GM06990 (cell line): ENCODE measurements at regions not wholly inside any gene's neighbourhood (a gene's known extent, or its start where the extent isn't known, plus 50 kb on each side); places are given as distances from the start of the nearest gene placed in this dataset.

Experiments used
- DNase-seq: peaks from one replicate; pipeline ENCODE4 v3.0.0-alpha.2; 2011; ENCODE audit not compliant: insufficient read length; ENCODE audit errors: extremely low read depth
- H3K27me3 ChIP-seq: replicated peaks from 2 replicates; pipeline ENCODE4 v1.6.0; 2011; ENCODE audit warnings: low read length; ENCODE audit not compliant: control insufficient read depth, insufficient read depth
- H3K36me3 ChIP-seq: 2 replicates; pipeline ENCODE4 v1.5.1; 2011; ENCODE audit warnings: low read length; ENCODE audit not compliant: control insufficient read depth, insufficient read depth
- H3K4me3 ChIP-seq: replicated peaks from 2 replicates; pipeline ENCODE4 v1.5.1; 2011; ENCODE audit warnings: low read depth, mild to moderate bottlenecking, control low read depth, low read length
- CTCF ChIP-seq: IDR thresholded peaks from 2 replicates; pipeline ENCODE4 v1.5.1; 2011; ENCODE audit warnings: low read length, control low read depth, mild to moderate bottlenecking, inconsistent platforms; ENCODE audit not compliant: insufficient read depth, poor library complexity, severe bottlenecking

DNA sequence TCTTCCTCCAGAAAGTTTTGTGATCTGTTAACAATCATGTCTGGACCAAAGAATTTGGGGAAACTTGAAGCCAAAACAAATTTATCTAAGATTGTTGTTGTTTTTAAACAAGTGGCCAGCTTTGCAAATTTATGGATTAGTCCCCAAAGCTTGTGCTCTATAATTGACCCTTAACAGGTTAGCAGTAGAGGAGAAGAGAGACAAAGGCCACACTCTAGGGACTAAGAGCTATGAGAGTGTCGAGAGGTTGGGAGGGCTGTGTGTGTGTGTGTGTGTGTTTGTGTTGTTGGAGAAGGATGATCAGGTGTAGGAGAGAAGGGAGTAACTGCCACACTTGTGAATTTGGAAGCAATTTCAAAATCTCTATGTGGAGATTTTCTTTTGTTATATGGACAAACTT, 367.3 kb downstream of the KCNRG start:
- Histone ChIP-seq H3K36me3 (no peaks in the 10 kb centered on the region), H3K4me3 (no peak overlapping the region), H3K27me3 (no peaks in the 10 kb centered on the region)
- TF ChIP-seq CTCF = no peak
- DNase-seq = no peak

- no peaks in the 10 kb centered on the region for H3K36me3 ChIP-seq
- no peak overlapping the region for H3K4me3 ChIP-seq
- no peak for DNase-seq
- TF ChIP-seq CTCF = no peak
- no peaks in the 10 kb centered on the region for H3K27me3 ChIP-seq
These were observed 367.7 kb downstream of the KCNRG start for GRCh38 chr13:50382951-50383350.

- DNase-seq = no peak
- TF ChIP-seq CTCF = no peak
- H3K27me3 ChIP-seq = no peaks in the 10 kb centered on the region
- no peaks in the 10 kb centered on the region for H3K36me3 ChIP-seq
- no peak overlapping the region for H3K4me3 ChIP-seq
These were observed 369.5 kb downstream of the KCNRG start for GRCh38 chr13:50384724-50385123.

GRCh38 chr13:50386541-50387050, 371.4 kb downstream of the KCNRG start:
- no peak for DNase-seq
- H3K4me3 ChIP-seq = no peak overlapping the region
- H3K36me3 ChIP-seq = no peaks in the 10 kb centered on the region
- no peaks in the 10 kb centered on the region; the same call in 1 of the 2 replicates for H3K27me3 ChIP-seq
- TF ChIP-seq CTCF = no peak

DNA sequence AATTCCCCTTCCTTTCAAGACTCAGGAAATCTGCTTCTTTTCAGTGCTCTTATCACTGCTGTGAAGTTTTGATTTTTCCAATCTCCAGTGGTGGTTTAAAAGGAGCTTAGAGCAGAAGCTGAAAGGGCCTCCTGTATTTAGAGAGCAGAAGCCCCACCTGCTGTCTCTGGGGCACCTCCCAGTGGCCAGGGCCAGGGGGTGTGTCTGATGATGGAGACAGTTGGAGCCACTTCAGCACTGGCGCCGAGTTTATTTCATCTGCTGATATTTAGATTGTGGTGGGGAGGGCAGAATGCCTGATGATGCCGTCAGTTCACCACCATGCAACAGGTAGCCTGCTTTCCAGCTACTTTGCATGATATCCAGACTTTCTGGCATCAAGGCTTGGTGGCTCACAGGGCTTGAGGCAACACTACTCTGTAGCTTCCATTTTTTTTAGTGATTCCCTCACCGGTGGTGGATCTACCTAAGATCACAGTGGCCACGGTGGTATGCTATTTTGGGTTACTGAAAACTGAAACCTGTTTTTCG, 371.9 kb downstream of the KCNRG start:
- no peaks in the 10 kb centered on the region for H3K36me3 ChIP-seq
- DNase-seq = no peak
- TF ChIP-seq CTCF = peak; percentile 49
- H3K4me3 ChIP-seq = no peak overlapping the region
- H3K27me3 ChIP-seq = no peaks in the 10 kb centered on the region; the same call in 1 of the 2 replicates

- no peak for TF ChIP-seq CTCF
- DNase-seq = no peak
- H3K36me3 ChIP-seq = no peaks in the 10 kb centered on the region
- no peaks in the 10 kb centered on the region; the same call in none of the 2 replicates for H3K27me3 ChIP-seq
- no peak overlapping the region for H3K4me3 ChIP-seq
These were observed 373.2 kb downstream of the KCNRG start for GRCh38 chr13:50388481-50388880.
